ENCODE measurements at regions not wholly inside any gene's neighbourhood (a gene's known extent, or its start where the extent isn't known, plus 50 kb on each side); places are given as distances from the start of the nearest gene placed in this dataset.

- intact Hi-C loops (cut with micrococcal nuclease) = no loop called here
- POLR2A ChIA-PET = no interaction called here
- H3K27me3 Mint-ChIP-seq = no peaks in the 10 kb centered on the region
- ATAC-seq (ENCODE audit: low read depth) = no peak
- no peak overlapping the region for H3K27ac Mint-ChIP-seq
- no peak overlapping the region for H3K4me3 Mint-ChIP-seq
- CTCF ChIA-PET = no interaction called here
- H3K36me3 Mint-ChIP-seq (ENCODE audit: low read depth) = no peaks in the 10 kb centered on the region
- peaks cover 2% of the 10 kb centered on the region for H3K4me1 Mint-ChIP-seq
- no peak for DNase-seq
- no peaks in the 10 kb centered on the region for H3K9me3 Mint-ChIP-seq
- TF ChIP-seq, protein P1, sequence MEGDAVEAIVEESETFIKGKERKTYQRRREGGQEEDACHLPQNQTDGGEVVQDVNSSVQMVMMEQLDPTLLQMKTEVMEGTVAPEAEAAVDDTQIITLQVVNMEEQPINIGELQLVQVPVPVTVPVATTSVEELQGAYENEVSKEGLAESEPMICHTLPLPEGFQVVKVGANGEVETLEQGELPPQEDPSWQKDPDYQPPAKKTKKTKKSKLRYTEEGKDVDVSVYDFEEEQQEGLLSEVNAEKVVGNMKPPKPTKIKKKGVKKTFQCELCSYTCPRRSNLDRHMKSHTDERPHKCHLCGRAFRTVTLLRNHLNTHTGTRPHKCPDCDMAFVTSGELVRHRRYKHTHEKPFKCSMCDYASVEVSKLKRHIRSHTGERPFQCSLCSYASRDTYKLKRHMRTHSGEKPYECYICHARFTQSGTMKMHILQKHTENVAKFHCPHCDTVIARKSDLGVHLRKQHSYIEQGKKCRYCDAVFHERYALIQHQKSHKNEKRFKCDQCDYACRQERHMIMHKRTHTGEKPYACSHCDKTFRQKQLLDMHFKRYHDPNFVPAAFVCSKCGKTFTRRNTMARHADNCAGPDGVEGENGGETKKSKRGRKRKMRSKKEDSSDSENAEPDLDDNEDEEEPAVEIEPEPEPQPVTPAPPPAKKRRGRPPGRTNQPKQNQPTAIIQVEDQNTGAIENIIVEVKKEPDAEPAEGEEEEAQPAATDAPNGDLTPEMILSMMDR (IDR thresholded peaks at IDR 0.05) = no peak
Observed at GRCh38 chr10:4086131-4086898, 301.3 kb upstream of the KLF6 start.

DNA sequence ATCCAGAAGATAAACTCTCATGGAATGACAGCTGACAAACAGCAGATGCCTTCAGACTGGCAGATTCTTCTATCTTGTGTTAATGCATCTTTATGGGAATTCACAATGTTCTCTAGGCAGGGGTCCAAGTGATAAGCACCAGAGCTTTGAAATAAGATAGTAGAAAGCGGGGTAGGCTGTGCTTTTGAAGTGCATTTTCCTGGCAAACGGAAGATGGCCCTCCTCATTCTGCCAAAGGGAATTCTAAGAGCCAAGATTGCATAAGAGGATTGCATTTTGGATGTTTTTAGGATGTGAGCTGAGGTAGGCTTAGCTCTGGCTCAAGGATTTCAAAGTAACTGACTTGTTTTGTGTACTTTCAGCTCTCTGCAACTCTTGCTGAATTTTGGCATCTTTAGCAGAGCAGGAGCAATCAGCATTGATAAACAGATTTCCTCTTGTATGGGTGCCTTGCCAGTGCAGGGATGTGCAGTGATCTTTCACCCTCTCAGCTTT lies 298.5 kb upstream of the KLF6 start:
- Mint-ChIP-seq H3K27ac (no peak overlapping the region), H3K4me3 (no peak overlapping the region), H3K27me3 (no peaks in the 10 kb centered on the region), H3K9me3 (no peaks in the 10 kb centered on the region), H3K36me3 (ENCODE audit: low read depth) (no peaks in the 10 kb centered on the region), H3K4me1 (peaks cover 13% of the 10 kb centered on the region)
- DNase-seq = no peak
- intact Hi-C loops (cut with micrococcal nuclease) = no loop called here
- ATAC-seq (ENCODE audit: low read depth) = no peak
- TF ChIP-seq, protein P1 (IDR thresholded peaks at IDR 0.05) = no peak
- POLR2A ChIA-PET = interaction anchor here (0.6 kb wide), 1 partner anchor 46 kb away, joined by 6 read pairs; no protein-coding TSS in a partner anchor
- CTCF ChIA-PET = no interaction called here

GRCh38 chr10:4082861-4083260 lies 297.9 kb upstream of the KLF6 start:
- Mint-ChIP-seq H3K36me3 (ENCODE audit: low read depth) (no peaks in the 10 kb centered on the region), H3K4me1 (peaks cover 13% of the 10 kb centered on the region), H3K4me3 (no peak overlapping the region), H3K27me3 (no peaks in the 10 kb centered on the region), H3K27ac (no peak overlapping the region), H3K9me3 (no peaks in the 10 kb centered on the region)
- ChIA-PET POLR2A (no interaction called here), CTCF (no interaction called here)
- intact Hi-C loops (cut with micrococcal nuclease) = no loop called here
- ATAC-seq (ENCODE audit: low read depth) (no peak), DNase-seq (no peak)
- TF ChIP-seq, protein P1 (IDR thresholded peaks at IDR 0.05) = no peak

GRCh38 chr10:4081685-4082111 lies 296.7 kb upstream of the KLF6 start:
- Mint-ChIP-seq H3K4me1 (peaks cover 13% of the 10 kb centered on the region), H3K36me3 (ENCODE audit: low read depth) (no peaks in the 10 kb centered on the region), H3K4me3 (no peak overlapping the region), H3K9me3 (no peaks in the 10 kb centered on the region), H3K27me3 (no peaks in the 10 kb centered on the region), H3K27ac (no peak overlapping the region)
- ChIA-PET CTCF (no interaction called here), POLR2A (interaction anchor here (0.6 kb wide), 1 partner anchor 296 kb away, joined by 3 read pairs; no protein-coding TSS in a partner anchor)
- no peak for DNase-seq
- intact Hi-C loops (cut with micrococcal nuclease) = no loop called here
- TF ChIP-seq, protein P1 (IDR thresholded peaks at IDR 0.05) = no peak
- no peak for ATAC-seq (ENCODE audit: low read depth)

DNA sequence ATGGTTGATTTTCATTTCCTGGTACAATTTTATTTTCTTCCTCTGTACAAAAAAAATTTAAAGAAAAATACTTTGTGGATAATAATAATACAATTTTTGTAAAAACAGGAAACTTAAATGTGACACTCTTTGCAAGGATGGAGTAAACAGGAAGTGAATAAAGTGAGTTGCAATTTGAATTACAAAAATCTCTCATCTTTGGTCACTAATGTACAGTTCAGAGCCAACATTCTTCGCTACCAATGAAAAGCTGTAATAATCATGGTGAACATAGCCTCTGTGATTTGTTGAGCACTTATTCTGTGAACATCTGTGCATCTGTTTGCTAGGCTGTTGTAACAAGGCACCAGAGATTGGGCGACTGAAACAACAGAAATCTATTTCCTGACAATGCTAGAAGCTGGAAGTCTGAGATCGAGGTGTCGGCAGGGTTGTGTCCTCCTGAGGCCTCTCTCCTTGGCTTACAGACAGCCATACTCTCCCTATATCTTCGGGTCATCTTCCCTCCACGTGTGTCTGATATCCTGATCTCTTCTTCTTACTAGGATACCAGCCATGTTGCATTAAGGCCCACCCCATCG lies 295.3 kb upstream of the KLF6 start:
- Mint-ChIP-seq H3K9me3 (no peaks in the 10 kb centered on the region), H3K36me3 (ENCODE audit: low read depth) (no peaks in the 10 kb centered on the region), H3K4me1 (peaks cover 13% of the 10 kb centered on the region), H3K27ac (no peak overlapping the region), H3K4me3 (no peak overlapping the region), H3K27me3 (no peaks in the 10 kb centered on the region)
- TF ChIP-seq, protein P1 (IDR thresholded peaks at IDR 0.05) = no peak
- ATAC-seq (ENCODE audit: low read depth) = no peak
- intact Hi-C loops (cut with micrococcal nuclease) = no loop called here
- DNase-seq = no peak
- POLR2A ChIA-PET = interaction anchor here (0.7 kb wide), 1 partner anchor 430 kb away, joined by 3 read pairs; no protein-coding TSS in a partner anchor
- CTCF ChIA-PET = no interaction called here
